Keratinocyte (primary cell): ENCODE measurements at regions not wholly inside any gene's neighbourhood (a gene's known extent, or its start where the extent isn't known, plus 50 kb on each side); places are given as distances from the start of the nearest gene placed in this dataset.
A peak's percentile ranks its signal among the peaks of the same experiment; 100 is the strongest.

Experiments
- DNase-seq: peaks from one replicate; pipeline ENCODE4 v3.0.0-alpha.2; 2011; ENCODE audit warnings: low read depth, missing footprints, low spot score
- FAIRE-seq: peaks from 2 replicates; lab custom pipeline; 2011; peaks lifted over from hg19 to GRCh38; lab: Jason Lieb, UNC
- H2AFZ ChIP-seq: 2 replicates; pipeline ENCODE4 v1.6.0; 2012; ENCODE audit warnings: low read length, control low read depth, inconsistent platforms; ENCODE audit not compliant: control insufficient read depth
- H3K27ac ChIP-seq: 2 replicates; pipeline ENCODE4 v1.5.1; 2011; ENCODE audit warnings: low read length; ENCODE audit not compliant: control insufficient read depth, insufficient read depth
- H3K27me3 ChIP-seq: 3 replicates; pipeline ENCODE4 v1.6.0; 2011; ENCODE audit warnings: low read length; ENCODE audit not compliant: control insufficient read depth, insufficient read depth; ENCODE audit errors: extremely low read depth
- H3K36me3 ChIP-seq, 2 experiments: 2 replicates in 1 of 2; 3 replicates in 1 of 2; pipeline ENCODE4 v1.5.1; 2011; ENCODE audit warnings: low read length in 2 of 2, mild to moderate bottlenecking in 1 of 2; ENCODE audit not compliant: control insufficient read depth in 2 of 2, insufficient read depth in 2 of 2; ENCODE audit errors: extremely low read depth in 1 of 2
- H3K4me1 ChIP-seq: 3 replicates; pipeline ENCODE4 v1.5.1; 2011; ENCODE audit warnings: low read length; ENCODE audit not compliant: control insufficient read depth, insufficient read depth; ENCODE audit errors: extremely low read depth
- H3K4me2 ChIP-seq: 3 replicates; pipeline ENCODE4 v1.6.0; 2011; ENCODE audit warnings: low read depth, low read length; ENCODE audit not compliant: control insufficient read depth, insufficient read depth; ENCODE audit errors: extremely low read depth
- H3K4me3 ChIP-seq, 3 experiments: fragments of 200-600 bp in 1 of 3; sonication (generic) in 1 of 3; 2 replicates in 2 of 3; 3 replicates in 1 of 3; pipeline ENCODE4 v1.5.1; 2011 to 2016; ENCODE audit warnings: low read length in 3 of 3, mild to moderate bottlenecking in 3 of 3, control low read depth in 2 of 3, inconsistent platforms in 1 of 3, low read depth in 1 of 3, mixed read lengths in 1 of 3, mixed run types in 1 of 3, moderate library complexity in 1 of 3; ENCODE audit not compliant: control insufficient read depth in 2 of 3, insufficient read depth in 2 of 3; ENCODE audit errors: extremely low read depth in 1 of 3
- H3K79me2 ChIP-seq: 2 replicates; pipeline ENCODE4 v1.6.0; 2012; ENCODE audit warnings: low read length; ENCODE audit not compliant: control insufficient read depth, insufficient read depth
- H3K9ac ChIP-seq: 3 replicates; pipeline ENCODE4 v1.6.0; 2011; ENCODE audit warnings: low read length; ENCODE audit not compliant: control insufficient read depth, insufficient read depth; ENCODE audit errors: extremely low read depth
- H3K9me1 ChIP-seq: 3 replicates; pipeline ENCODE4 v1.6.0; 2011; ENCODE audit warnings: low read length; ENCODE audit not compliant: control insufficient read depth, insufficient read depth; ENCODE audit errors: extremely low read depth
- H3K9me3 ChIP-seq: 2 replicates; pipeline ENCODE4 v1.5.1; 2012; ENCODE audit warnings: low read depth, low read length; ENCODE audit not compliant: control insufficient read depth
- H4K20me1 ChIP-seq: 3 replicates; pipeline ENCODE4 v1.6.0; 2011; ENCODE audit warnings: low read length; ENCODE audit not compliant: control insufficient read depth, insufficient read depth; ENCODE audit errors: extremely low read depth
- CTCF ChIP-seq, 3 experiments: IDR thresholded peaks in 1 of 3; conservative IDR thresholded peaks in 1 of 3; optimal IDR thresholded peaks in 1 of 3; 2 replicates in 2 of 3; 3 replicates in 1 of 3; pipeline versions ENCODE3 to v1.5.1; 2011; ENCODE audit warnings: low read length in 3 of 3, mild to moderate bottlenecking in 3 of 3, moderate library complexity in 2 of 3, control low read depth in 1 of 3, inconsistent platforms in 1 of 3; ENCODE audit not compliant: insufficient read depth in 2 of 3; ENCODE audit errors: extremely low read depth in 1 of 3
- EZH2 ChIP-seq: IDR thresholded peaks from one replicate; pipeline ENCODE4 v1.6.1; 2012; ENCODE audit warnings: inconsistent platforms, mild to moderate bottlenecking, low read length, moderate library complexity
- dilution Hi-C: fragments of 300-500 bp; cut with MboI; formaldehyde crosslinking; loops from one replicate; pipeline ENCODE4 v1.7.0; 2020; ENCODE audit warnings: low sequenced_read_pairs; ENCODE audit not compliant: extremely low pct_ligation_motif_present

DNA sequence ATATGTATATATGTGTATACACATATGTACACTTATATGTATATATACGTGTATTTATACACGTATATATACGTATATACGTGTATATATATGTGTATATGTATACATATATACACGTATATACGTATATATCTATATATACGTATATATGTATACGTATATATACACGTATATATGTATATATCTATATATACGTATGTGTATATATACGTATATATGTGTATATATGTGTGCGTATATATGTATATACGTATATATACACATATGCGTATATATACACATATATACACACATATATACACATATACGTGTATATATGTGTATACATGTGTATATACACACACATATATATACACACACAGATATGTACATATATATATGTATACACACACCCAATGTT lies 348.0 kb upstream of the LCORL start:
- H3K4me1 ChIP-seq, result no peaks in the 10 kb centered on the region
- no peak for TF ChIP-seq EZH2
- H3K79me2 ChIP-seq, result no peaks in the 10 kb centered on the region

GRCh38 chr4:18366892-18367291 lies 345.3 kb upstream of the LCORL start:
- Histone ChIP-seq H3K4me2 (no peak overlapping the region), H3K27ac (no peak overlapping the region), H3K36me3 (no peaks in the 10 kb centered on the region), H3K9ac (no peak overlapping the region), H3K9me3 (no peaks in the 10 kb centered on the region), H2AFZ (no peak overlapping the region), H3K4me3 (no peak overlapping the region), H3K79me2 (no peaks in the 10 kb centered on the region), H3K9me1 (no peaks in the 10 kb centered on the region), H3K4me1 (no peaks in the 10 kb centered on the region), H4K20me1 (no peaks in the 10 kb centered on the region), H3K27me3 (no peaks in the 10 kb centered on the region)
- FAIRE-seq, result no peak
- TF ChIP-seq CTCF (optimal IDR thresholded peaks at IDR 0.05 in 1 of 3, IDR thresholded peaks at IDR 0.05 in 1 of 3, conservative IDR thresholded peaks at IDR 0.05 in 1 of 3; ENCODE audit: extremely low read depth in 1 of 3, insufficient read depth in 2 of 3, low read length in 3 of 3) (peak; percentile 35 to 65 (median 48)), EZH2 (no peak)
- dilution Hi-C loops, result no loop called here
- no peak for DNase-seq

More for the DNA sequence above, 348.0 kb upstream of the LCORL start:
- H3K36me3 ChIP-seq, result no peaks in the 10 kb centered on the region
- no peak overlapping the region for H2AFZ ChIP-seq
- H4K20me1 ChIP-seq, result no peaks in the 10 kb centered on the region
- no peak overlapping the region for H3K9ac ChIP-seq
- DNase-seq (no peak), FAIRE-seq (no peak)
- H3K27me3 ChIP-seq, result no peaks in the 10 kb centered on the region
- dilution Hi-C loops, result no loop called here
- H3K27ac ChIP-seq, result no peak overlapping the region
- H3K9me1 ChIP-seq, result no peaks in the 10 kb centered on the region
- H3K9me3 ChIP-seq, result no peaks in the 10 kb centered on the region
- no peak overlapping the region for H3K4me2 ChIP-seq
- H3K4me3 ChIP-seq, result no peak overlapping the region

- FAIRE-seq (no peak), DNase-seq (no peak)
- no peaks in the 10 kb centered on the region for H3K9me1 ChIP-seq
- H3K27me3 ChIP-seq, result no peaks in the 10 kb centered on the region
- TF ChIP-seq EZH2 (no peak), CTCF (optimal IDR thresholded peaks at IDR 0.05 in 1 of 3, IDR thresholded peaks at IDR 0.05 in 1 of 3, conservative IDR thresholded peaks at IDR 0.05 in 1 of 3; ENCODE audit: extremely low read depth in 1 of 3, insufficient read depth in 2 of 3, low read length in 3 of 3) (no peak)
- no peak overlapping the region for H3K27ac ChIP-seq
- H3K9me3 ChIP-seq, result no peaks in the 10 kb centered on the region
- H3K4me2 ChIP-seq, result no peak overlapping the region
- no peak overlapping the region for H2AFZ ChIP-seq
- dilution Hi-C loops, result no loop called here
- no peaks in the 10 kb centered on the region for H4K20me1 ChIP-seq
- no peaks in the 10 kb centered on the region for H3K36me3 ChIP-seq
- no peak overlapping the region for H3K9ac ChIP-seq
- no peak overlapping the region for H3K4me3 ChIP-seq
- no peaks in the 10 kb centered on the region for H3K4me1 ChIP-seq
- H3K79me2 ChIP-seq, result no peaks in the 10 kb centered on the region
These were observed 344.6 kb upstream of the LCORL start for GRCh38 chr4:18366136-18366535.
